ENCODE measurements at regions not wholly inside any gene's neighbourhood (a gene's known extent, or its start where the extent isn't known, plus 50 kb on each side); places are given as distances from the start of the nearest gene placed in this dataset.
"Not testable (repeated sequence)": the region's sequence is repeated elsewhere in the genome, so short reads cannot be mapped to it uniquely, and the experiment has no call there.

GRCh38 chr6:81003156-81003555, 749.3 kb downstream of the TENT5A start:
- H3K4me3 Mint-ChIP-seq (ENCODE audit: low read depth) = no peak overlapping the region
- H3K9me3 Mint-ChIP-seq = peaks cover 11% of the 10 kb centered on the region
- no peak overlapping the region for H3K27ac Mint-ChIP-seq
- no peaks in the 10 kb centered on the region for H3K4me1 Mint-ChIP-seq (ENCODE audit: low read depth)
- no peak for DNase-seq (ENCODE audit: low spot score)
- no peaks in the 10 kb centered on the region for H3K27me3 Mint-ChIP-seq (ENCODE audit: low read depth)
- no peaks in the 10 kb centered on the region for H3K36me3 Mint-ChIP-seq (ENCODE audit: low read depth)
- intact Hi-C loops (cut with micrococcal nuclease) = no loop called here

GRCh38 chr6:81002126-81002525, 750.4 kb downstream of the TENT5A start:
- H3K4me1 Mint-ChIP-seq (ENCODE audit: low read depth) = no peaks in the 10 kb centered on the region
- H3K27me3 Mint-ChIP-seq (ENCODE audit: low read depth) = no peaks in the 10 kb centered on the region
- intact Hi-C loops (cut with micrococcal nuclease) = no loop called here
- H3K27ac Mint-ChIP-seq = no peak overlapping the region
- H3K4me3 Mint-ChIP-seq (ENCODE audit: low read depth) = no peak overlapping the region
- no peak for DNase-seq (ENCODE audit: low spot score)
- H3K36me3 Mint-ChIP-seq (ENCODE audit: low read depth) = no peaks in the 10 kb centered on the region
- peaks cover 11% of the 10 kb centered on the region for H3K9me3 Mint-ChIP-seq

- Mint-ChIP-seq H3K4me1 (ENCODE audit: low read depth) (no peaks in the 10 kb centered on the region), H3K27me3 (ENCODE audit: low read depth) (no peaks in the 10 kb centered on the region), H3K9me3 (peaks cover 18% of the 10 kb centered on the region), H3K36me3 (ENCODE audit: low read depth) (no peaks in the 10 kb centered on the region), H3K27ac (no peak overlapping the region), H3K4me3 (ENCODE audit: low read depth) (no peak overlapping the region)
- DNase-seq (ENCODE audit: low spot score) = no peak
- intact Hi-C loops (cut with micrococcal nuclease) = no loop called here
Observed at GRCh38 chr6:80991316-80991715, 761.2 kb downstream of the TENT5A start.

- intact Hi-C loops (cut with micrococcal nuclease) = no loop called here
- Mint-ChIP-seq H3K27me3 (ENCODE audit: low read depth) (no peaks in the 10 kb centered on the region), H3K4me1 (ENCODE audit: low read depth) (no peaks in the 10 kb centered on the region), H3K9me3 (peaks cover 9% of the 10 kb centered on the region), H3K4me3 (ENCODE audit: low read depth) (no peak overlapping the region), H3K27ac (no peak overlapping the region), H3K36me3 (ENCODE audit: low read depth) (no peaks in the 10 kb centered on the region)
- DNase-seq (ENCODE audit: low spot score) = no peak
Observed at GRCh38 chr6:80988892-80989291, 763.6 kb downstream of the TENT5A start.

GRCh38 chr6:80988286-80988685, 764.2 kb downstream of the TENT5A start:
- Mint-ChIP-seq H3K27me3 (ENCODE audit: low read depth) (no peaks in the 10 kb centered on the region), H3K27ac (no peak overlapping the region), H3K4me1 (ENCODE audit: low read depth) (no peaks in the 10 kb centered on the region), H3K9me3 (peaks cover 9% of the 10 kb centered on the region), H3K36me3 (ENCODE audit: low read depth) (no peaks in the 10 kb centered on the region), H3K4me3 (ENCODE audit: low read depth) (no peak overlapping the region)
- no peak for DNase-seq (ENCODE audit: low spot score)
- intact Hi-C loops (cut with micrococcal nuclease) = no loop called here

- H3K4me1 Mint-ChIP-seq (ENCODE audit: low read depth); DNase-seq (ENCODE audit: low spot score); intact Hi-C loops (cut with micrococcal nuclease); H3K27me3 Mint-ChIP-seq (ENCODE audit: low read depth); H3K27ac Mint-ChIP-seq; H3K36me3 Mint-ChIP-seq (ENCODE audit: low read depth); H3K4me3 Mint-ChIP-seq (ENCODE audit: low read depth); H3K9me3 Mint-ChIP-seq: not testable (repeated sequence)
Observed at GRCh38 chr6:80981226-80981625, 771.3 kb downstream of the TENT5A start.

GRCh38 chr6:80976336-80976735, 776.1 kb downstream of the TENT5A start:
- no peak overlapping the region for H3K4me3 Mint-ChIP-seq (ENCODE audit: low read depth)
- intact Hi-C loops (cut with micrococcal nuclease) = no loop called here
- no peaks in the 10 kb centered on the region for H3K27me3 Mint-ChIP-seq (ENCODE audit: low read depth)
- no peak for DNase-seq (ENCODE audit: low spot score)
- no peaks in the 10 kb centered on the region for H3K9me3 Mint-ChIP-seq
- H3K27ac Mint-ChIP-seq = no peak overlapping the region
- H3K4me1 Mint-ChIP-seq (ENCODE audit: low read depth) = no peaks in the 10 kb centered on the region
- H3K36me3 Mint-ChIP-seq (ENCODE audit: low read depth) = no peaks in the 10 kb centered on the region

GRCh38 chr6:80974579-80974978, 777.9 kb downstream of the TENT5A start:
- no peaks in the 10 kb centered on the region for H3K36me3 Mint-ChIP-seq (ENCODE audit: low read depth)
- H3K9me3 Mint-ChIP-seq = no peaks in the 10 kb centered on the region
- no peaks in the 10 kb centered on the region for H3K27me3 Mint-ChIP-seq (ENCODE audit: low read depth)
- no peak overlapping the region for H3K27ac Mint-ChIP-seq
- no peaks in the 10 kb centered on the region for H3K4me1 Mint-ChIP-seq (ENCODE audit: low read depth)
- DNase-seq (ENCODE audit: low spot score) = no peak
- intact Hi-C loops (cut with micrococcal nuclease) = no loop called here
- H3K4me3 Mint-ChIP-seq (ENCODE audit: low read depth) = no peak overlapping the region

GRCh38 chr6:80969439-80969838, 783.0 kb downstream of the TENT5A start:
- intact Hi-C loops (cut with micrococcal nuclease) = no loop called here
- Mint-ChIP-seq H3K27ac (no peak overlapping the region), H3K9me3 (no peaks in the 10 kb centered on the region), H3K4me1 (ENCODE audit: low read depth) (no peaks in the 10 kb centered on the region), H3K4me3 (ENCODE audit: low read depth) (no peak overlapping the region), H3K36me3 (ENCODE audit: low read depth) (no peaks in the 10 kb centered on the region), H3K27me3 (ENCODE audit: low read depth) (no peaks in the 10 kb centered on the region)
- no peak for DNase-seq (ENCODE audit: low spot score)

- intact Hi-C loops (cut with micrococcal nuclease) = no loop called here
- Mint-ChIP-seq H3K27ac (no peak overlapping the region), H3K36me3 (ENCODE audit: low read depth) (no peaks in the 10 kb centered on the region), H3K4me1 (ENCODE audit: low read depth) (no peaks in the 10 kb centered on the region), H3K9me3 (no peaks in the 10 kb centered on the region), H3K27me3 (ENCODE audit: low read depth) (no peaks in the 10 kb centered on the region), H3K4me3 (ENCODE audit: low read depth) (no peak overlapping the region)
- DNase-seq (ENCODE audit: low spot score) = no peak
Observed at GRCh38 chr6:80967609-80968008, 784.9 kb downstream of the TENT5A start.

GRCh38 chr6:80962382-80962781, 790.1 kb downstream of the TENT5A start:
- Mint-ChIP-seq H3K4me3 (ENCODE audit: low read depth) (no peak overlapping the region), H3K27me3 (ENCODE audit: low read depth) (no peaks in the 10 kb centered on the region), H3K9me3 (no peaks in the 10 kb centered on the region), H3K4me1 (ENCODE audit: low read depth) (no peaks in the 10 kb centered on the region), H3K27ac (no peak overlapping the region), H3K36me3 (ENCODE audit: low read depth) (no peaks in the 10 kb centered on the region)
- intact Hi-C loops (cut with micrococcal nuclease) = no loop called here
- no peak for DNase-seq (ENCODE audit: low spot score)

- Mint-ChIP-seq H3K36me3 (ENCODE audit: low read depth) (no peaks in the 10 kb centered on the region), H3K27me3 (ENCODE audit: low read depth) (no peaks in the 10 kb centered on the region), H3K4me1 (ENCODE audit: low read depth) (no peaks in the 10 kb centered on the region), H3K9me3 (no peaks in the 10 kb centered on the region), H3K4me3 (ENCODE audit: low read depth) (no peak overlapping the region), H3K27ac (no peak overlapping the region)
- DNase-seq (ENCODE audit: low spot score) = no peak
- intact Hi-C loops (cut with micrococcal nuclease) = no loop called here
Observed at GRCh38 chr6:80961166-80961565, 791.3 kb downstream of the TENT5A start.

GRCh38 chr6:80959034-80959433, 793.4 kb downstream of the TENT5A start:
- Mint-ChIP-seq H3K4me1 (ENCODE audit: low read depth) (no peaks in the 10 kb centered on the region), H3K27ac (no peak overlapping the region)
- DNase-seq (ENCODE audit: low spot score) = no peak

GRCh38 chr6:80956898-80957297, 795.6 kb downstream of the TENT5A start:
- Mint-ChIP-seq H3K4me3 (ENCODE audit: low read depth) (no peak overlapping the region), H3K27me3 (ENCODE audit: low read depth) (no peaks in the 10 kb centered on the region), H3K4me1 (ENCODE audit: low read depth) (no peaks in the 10 kb centered on the region), H3K27ac (no peak overlapping the region), H3K36me3 (ENCODE audit: low read depth) (no peaks in the 10 kb centered on the region), H3K9me3 (no peaks in the 10 kb centered on the region)
- intact Hi-C loops (cut with micrococcal nuclease) = no loop called here
- DNase-seq (ENCODE audit: low spot score) = no peak

More at GRCh38 chr6:80959034-80959433, 793.4 kb downstream of the TENT5A start:
- Mint-ChIP-seq H3K9me3 (no peaks in the 10 kb centered on the region), H3K4me3 (ENCODE audit: low read depth) (no peak overlapping the region), H3K27me3 (ENCODE audit: low read depth) (no peaks in the 10 kb centered on the region), H3K36me3 (ENCODE audit: low read depth) (no peaks in the 10 kb centered on the region)
- intact Hi-C loops (cut with micrococcal nuclease) = no loop called here
